Fibroblast of lung (primary cell): ENCODE measurements at regions not wholly inside any gene's neighbourhood (a gene's known extent, or its start where the extent isn't known, plus 50 kb on each side); places are given as distances from the start of the nearest gene placed in this dataset.

Source experiments
- DNase-seq, 2 donors: peaks; one replicate each; pipeline versions ENCODE4 v3.0.0 to v3.0.0-alpha.2; 2010; ENCODE audit warnings: low read depth in 2 of 2
- H2AFZ ChIP-seq: 2 replicates; pipeline ENCODE4 v1.5.1; 2012; ENCODE audit warnings: low read length, control low read depth, inconsistent platforms
- H3K27ac ChIP-seq: 2 replicates; pipeline ENCODE4 v1.5.1; 2011; ENCODE audit warnings: low read length, control low read depth; ENCODE audit not compliant: insufficient read depth
- H3K27me3 ChIP-seq: 2 replicates; pipeline ENCODE4 v1.5.1; 2011; ENCODE audit warnings: mild to moderate bottlenecking, low read length; ENCODE audit not compliant: control insufficient read depth, insufficient read depth
- H3K36me3 ChIP-seq: 2 replicates; pipeline ENCODE4 v1.5.1; 2011; ENCODE audit warnings: low read length; ENCODE audit not compliant: control insufficient read depth, insufficient read depth
- H3K4me1 ChIP-seq: 2 replicates; pipeline ENCODE4 v1.5.1; 2011; ENCODE audit warnings: low read length; ENCODE audit not compliant: control insufficient read depth, insufficient read depth; ENCODE audit errors: extremely low read depth
- H3K4me2 ChIP-seq: 2 replicates; pipeline ENCODE4 v1.5.1; 2011; ENCODE audit warnings: low read length, control low read depth; ENCODE audit not compliant: insufficient read depth; ENCODE audit errors: extremely low read depth
- H3K4me3 ChIP-seq, 4 experiments: fragments of 200-600 bp in 1 of 4; sonication (generic) in 1 of 4; replicated peaks in 1 of 4; 2 replicates each; pipeline ENCODE4 v1.5.1; 2011 to 2016; ENCODE audit warnings: low read length in 4 of 4, low read depth in 3 of 4, mild to moderate bottlenecking in 3 of 4, control low read depth in 2 of 4, inconsistent platforms in 1 of 4, mixed read lengths in 1 of 4; ENCODE audit not compliant: insufficient read depth in 1 of 4; ENCODE audit errors: control extremely low read depth in 1 of 4
- H3K79me2 ChIP-seq: 2 replicates; pipeline ENCODE4 v1.5.1; 2012; ENCODE audit warnings: mild to moderate bottlenecking, low read length, inconsistent platforms; ENCODE audit not compliant: control insufficient read depth, insufficient read depth
- H3K9ac ChIP-seq: 2 replicates; pipeline ENCODE4 v1.5.1; 2011; ENCODE audit warnings: mild to moderate bottlenecking, low read length, control low read depth; ENCODE audit not compliant: insufficient read depth
- H3K9me3 ChIP-seq: 2 replicates; pipeline ENCODE4 v1.5.1; 2012; ENCODE audit warnings: low read depth, low read length; ENCODE audit not compliant: control insufficient read depth, insufficient read depth
- H4K20me1 ChIP-seq: 2 replicates; pipeline ENCODE4 v1.5.1; 2011; ENCODE audit warnings: low read length; ENCODE audit not compliant: control insufficient read depth, insufficient read depth; ENCODE audit errors: extremely low read depth
- CTCF ChIP-seq, 2 donors: IDR thresholded peaks in 1 of 2; conservative IDR thresholded peaks in 1 of 2; 1 replicate in 1 of 2; 2 replicates in 1 of 2; pipeline ENCODE4 v1.5.1; 2011 to 2012; ENCODE audit warnings: low read length in 2 of 2, control low read depth in 1 of 2, inconsistent platforms in 1 of 2, low read depth in 1 of 2, mild to moderate bottlenecking in 1 of 2
- EZH2 ChIP-seq: IDR thresholded peaks from 2 replicates; pipeline ENCODE4 v1.5.1; 2012; ENCODE audit warnings: low read length, control low read depth, mild to moderate bottlenecking; ENCODE audit errors: missing control alignments

DNA sequence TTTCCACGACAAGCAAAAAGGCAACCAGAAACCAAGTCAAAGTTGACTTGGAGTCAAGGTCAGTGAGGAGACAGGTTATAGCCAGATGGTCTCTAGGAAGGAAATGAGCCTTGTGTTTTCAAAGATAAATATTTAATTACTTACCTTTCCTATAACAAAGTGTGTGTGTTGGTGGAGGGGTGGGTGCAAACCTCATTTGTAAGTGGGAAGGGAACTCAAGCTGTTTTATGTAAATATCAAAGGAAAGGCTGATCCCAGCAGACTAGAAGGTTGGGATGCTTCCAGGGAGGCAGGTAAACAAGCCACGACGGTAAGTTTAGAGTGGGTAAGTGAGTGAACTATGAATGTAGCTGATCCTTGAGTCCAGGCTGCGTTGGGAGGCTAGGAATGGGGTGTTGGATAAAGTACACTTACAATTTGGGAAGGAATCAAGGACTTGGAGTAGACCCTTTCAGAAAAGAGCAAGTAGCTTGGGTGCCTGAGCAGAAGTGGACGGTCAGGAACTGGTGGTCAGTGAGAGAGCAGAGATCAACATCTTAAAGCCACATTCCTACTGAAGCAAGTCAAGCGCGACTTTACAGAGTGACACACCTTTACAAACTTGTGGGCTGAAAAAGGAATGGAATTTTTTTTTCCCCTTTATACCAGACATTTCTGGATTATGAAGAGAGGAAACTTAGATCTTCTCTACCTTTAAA lies 82.0 kb upstream of the TBL1XR1 start:
- H4K20me1 ChIP-seq, result no peaks in the 10 kb centered on the region
- no peaks in the 10 kb centered on the region for H3K9me3 ChIP-seq
- H2AFZ ChIP-seq, result no peak overlapping the region
- H3K79me2 ChIP-seq, result no peaks in the 10 kb centered on the region
- peaks cover 4% of the 10 kb centered on the region for H3K4me1 ChIP-seq
- no peak overlapping the region for H3K27ac ChIP-seq
- H3K4me3 ChIP-seq, result no peak overlapping the region
- no peaks in the 10 kb centered on the region for H3K27me3 ChIP-seq
- H3K36me3 ChIP-seq, result no peaks in the 10 kb centered on the region
- no peak overlapping the region for H3K4me2 ChIP-seq
- DNase-seq, result peak in 1 of 2 donors; percentile 41
- no peak for TF ChIP-seq CTCF (conservative IDR thresholded peaks at IDR 0.05 in 1 of 2, IDR thresholded peaks at IDR 0.05 in 1 of 2; ENCODE audit: low read depth in 1 of 2, low read length in 2 of 2)
- no peak for TF ChIP-seq EZH2
- no peak overlapping the region for H3K9ac ChIP-seq

DNA sequence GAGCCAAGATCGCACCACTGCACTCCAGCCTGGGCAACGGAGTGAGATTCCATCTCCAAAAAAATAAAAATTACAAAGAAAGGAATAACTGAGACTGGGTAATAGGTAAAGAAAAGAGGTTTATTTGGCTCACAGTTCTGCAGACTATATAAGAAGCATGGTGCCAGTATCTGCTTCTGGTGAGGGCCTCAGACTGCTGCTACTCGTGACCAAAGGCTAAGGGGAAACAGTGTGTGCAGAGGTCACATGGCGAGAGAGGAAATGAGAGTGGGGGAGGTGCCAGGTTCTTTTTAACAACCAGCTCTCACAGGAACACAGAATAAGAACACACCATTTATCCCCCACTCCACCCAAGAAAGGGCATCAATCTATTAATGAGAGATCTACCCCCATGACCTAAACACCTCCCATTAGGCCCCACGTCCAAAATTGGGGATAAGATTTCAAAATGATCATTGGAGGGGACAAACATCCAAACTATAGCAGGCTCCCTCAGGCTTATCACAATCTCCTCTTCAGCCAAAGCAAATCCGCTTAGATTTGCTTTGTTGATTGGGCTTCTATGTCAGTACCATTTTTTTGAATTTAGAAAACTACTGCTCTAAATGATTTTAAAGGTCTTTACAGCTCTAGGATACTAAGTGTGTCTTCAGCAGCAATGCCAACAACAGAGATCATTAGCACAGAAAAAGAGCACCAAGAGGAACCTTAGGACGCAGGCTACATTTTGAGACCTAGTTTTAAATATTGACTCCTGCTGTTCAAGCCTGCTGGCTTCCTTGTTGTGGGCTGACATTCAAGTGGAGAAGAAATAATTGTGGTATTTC lies 84.2 kb upstream of the TBL1XR1 start:
- Histone ChIP-seq H4K20me1 (no peaks in the 10 kb centered on the region), H3K79me2 (no peaks in the 10 kb centered on the region), H3K36me3 (no peaks in the 10 kb centered on the region), H3K4me2 (no peak overlapping the region), H2AFZ (no peak overlapping the region), H3K9ac (no peak overlapping the region), H3K27ac (no peak overlapping the region), H3K4me1 (peaks cover 8% of the 10 kb centered on the region), H3K27me3 (no peaks in the 10 kb centered on the region), H3K4me3 (no peak overlapping the region), H3K9me3 (no peaks in the 10 kb centered on the region)
- DNase-seq, result no peak
- no peak for TF ChIP-seq CTCF (conservative IDR thresholded peaks at IDR 0.05 in 1 of 2, IDR thresholded peaks at IDR 0.05 in 1 of 2; ENCODE audit: low read depth in 1 of 2, low read length in 2 of 2)
- TF ChIP-seq EZH2, result no peak

DNA sequence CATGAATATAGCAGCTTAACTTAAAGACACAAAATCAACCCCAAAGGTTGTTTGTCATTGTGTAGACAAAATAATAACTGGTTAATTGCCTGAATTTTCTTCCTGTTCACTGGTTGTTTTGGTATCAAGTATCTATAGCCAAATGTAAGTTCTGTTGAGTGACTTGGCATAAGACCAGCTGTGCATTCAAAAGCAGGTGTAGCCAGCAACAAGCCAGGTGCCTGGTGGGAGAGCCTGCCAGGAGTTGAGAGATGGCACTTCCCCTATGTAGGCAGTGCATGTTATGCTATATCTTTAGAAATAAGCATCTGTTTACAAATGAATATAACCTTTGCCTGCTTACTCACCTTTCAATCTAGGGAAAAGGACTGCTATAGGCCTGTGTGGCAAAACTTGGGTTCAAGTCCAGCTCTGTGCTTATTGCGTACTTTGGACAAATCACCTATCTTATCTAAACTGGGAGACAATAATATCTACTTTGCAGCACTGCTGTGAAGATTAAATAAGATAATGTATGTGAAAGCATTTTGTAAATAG lies 84.9 kb upstream of the TBL1XR1 start:
- Histone ChIP-seq H3K4me2 (no peak overlapping the region), H4K20me1 (no peaks in the 10 kb centered on the region), H3K9ac (no peak overlapping the region), H3K27me3 (no peaks in the 10 kb centered on the region), H3K9me3 (no peaks in the 10 kb centered on the region), H3K79me2 (no peaks in the 10 kb centered on the region), H3K36me3 (no peaks in the 10 kb centered on the region), H3K27ac (no peak overlapping the region), H2AFZ (no peak overlapping the region), H3K4me3 (no peak overlapping the region), H3K4me1 (peaks cover 8% of the 10 kb centered on the region)
- no peak for DNase-seq
- TF ChIP-seq EZH2, result no peak
- no peak for TF ChIP-seq CTCF (conservative IDR thresholded peaks at IDR 0.05 in 1 of 2, IDR thresholded peaks at IDR 0.05 in 1 of 2; ENCODE audit: low read depth in 1 of 2, low read length in 2 of 2)
